ENCODE measurements at regions not wholly inside any gene's neighbourhood (a gene's known extent, or its start where the extent isn't known, plus 50 kb on each side); places are given as distances from the start of the nearest gene placed in this dataset.

DNA sequence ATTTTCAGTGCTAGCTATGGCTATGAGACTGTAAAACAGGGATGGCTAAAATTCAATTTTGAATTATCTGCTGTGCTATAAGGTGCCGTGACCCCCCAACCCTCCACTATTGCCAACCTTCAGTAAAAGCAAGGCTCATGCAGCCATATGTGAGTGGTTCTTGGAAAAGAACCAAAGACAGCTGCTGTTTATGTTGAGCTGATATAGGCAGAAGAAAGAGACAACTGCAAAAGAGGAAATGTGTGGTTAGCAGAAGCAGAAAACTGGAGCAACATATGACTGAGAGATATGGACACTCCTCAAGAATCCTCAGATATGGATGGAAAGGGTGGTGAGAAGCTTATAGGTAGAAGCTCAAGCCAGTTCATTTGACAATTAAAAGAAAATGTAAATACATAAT lies 200.3 kb downstream of the TLE1 start:
- TF ChIP-seq, protein P1, sequence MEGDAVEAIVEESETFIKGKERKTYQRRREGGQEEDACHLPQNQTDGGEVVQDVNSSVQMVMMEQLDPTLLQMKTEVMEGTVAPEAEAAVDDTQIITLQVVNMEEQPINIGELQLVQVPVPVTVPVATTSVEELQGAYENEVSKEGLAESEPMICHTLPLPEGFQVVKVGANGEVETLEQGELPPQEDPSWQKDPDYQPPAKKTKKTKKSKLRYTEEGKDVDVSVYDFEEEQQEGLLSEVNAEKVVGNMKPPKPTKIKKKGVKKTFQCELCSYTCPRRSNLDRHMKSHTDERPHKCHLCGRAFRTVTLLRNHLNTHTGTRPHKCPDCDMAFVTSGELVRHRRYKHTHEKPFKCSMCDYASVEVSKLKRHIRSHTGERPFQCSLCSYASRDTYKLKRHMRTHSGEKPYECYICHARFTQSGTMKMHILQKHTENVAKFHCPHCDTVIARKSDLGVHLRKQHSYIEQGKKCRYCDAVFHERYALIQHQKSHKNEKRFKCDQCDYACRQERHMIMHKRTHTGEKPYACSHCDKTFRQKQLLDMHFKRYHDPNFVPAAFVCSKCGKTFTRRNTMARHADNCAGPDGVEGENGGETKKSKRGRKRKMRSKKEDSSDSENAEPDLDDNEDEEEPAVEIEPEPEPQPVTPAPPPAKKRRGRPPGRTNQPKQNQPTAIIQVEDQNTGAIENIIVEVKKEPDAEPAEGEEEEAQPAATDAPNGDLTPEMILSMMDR (IDR thresholded peaks at IDR 0.05; ENCODE audit: low read depth, low read length) = no peak
- TF ChIP-seq POLR2A (IDR thresholded peaks at IDR 0.05; ENCODE audit: extremely low read depth, insufficient read length) = no peak
